ENCODE measurements at regions not wholly inside any gene's neighbourhood (a gene's known extent, or its start where the extent isn't known, plus 50 kb on each side); places are given as distances from the start of the nearest gene placed in this dataset.

- no peak for DNase-seq (ENCODE audit: extremely low spot score)
- ChIA-PET POLR2A (no interaction called here), CTCF (no interaction called here)
- no peak for TF ChIP-seq CTCF (IDR thresholded peaks at IDR 0.05; ENCODE audit: control extremely low read depth, extremely low read depth, low read depth, missing control alignments)
These were observed 1904.9 kb downstream of the TP53TG3F start for GRCh38 chr16:35364263-35364662.

- no peak for DNase-seq (ENCODE audit: extremely low spot score)
- CTCF ChIA-PET = no interaction called here
- POLR2A ChIA-PET = no interaction called here
- TF ChIP-seq CTCF (IDR thresholded peaks at IDR 0.05; ENCODE audit: control extremely low read depth, extremely low read depth, low read depth, missing control alignments) = no peak
These were observed 1906.3 kb downstream of the TP53TG3F start for GRCh38 chr16:35365675-35366074.

GRCh38 chr16:35370617-35371016, 1911.2 kb downstream of the TP53TG3F start:
- DNase-seq (ENCODE audit: extremely low spot score) = no peak
- ChIA-PET CTCF (no interaction called here), POLR2A (no interaction called here)
- TF ChIP-seq CTCF (IDR thresholded peaks at IDR 0.05; ENCODE audit: control extremely low read depth, extremely low read depth, low read depth, missing control alignments) = no peak

GRCh38 chr16:35377142-35377541, 1917.7 kb downstream of the TP53TG3F start:
- CTCF ChIA-PET = no interaction called here
- TF ChIP-seq CTCF (IDR thresholded peaks at IDR 0.05; ENCODE audit: control extremely low read depth, extremely low read depth, low read depth, missing control alignments) = no peak
- DNase-seq (ENCODE audit: extremely low spot score) = no peak
- POLR2A ChIA-PET = no interaction called here

GRCh38 chr16:35386619-35387018, 1927.2 kb downstream of the TP53TG3F start:
- no peak for TF ChIP-seq CTCF (IDR thresholded peaks at IDR 0.05; ENCODE audit: control extremely low read depth, extremely low read depth, low read depth, missing control alignments)
- CTCF ChIA-PET = no interaction called here
- no peak for DNase-seq (ENCODE audit: extremely low spot score)
- POLR2A ChIA-PET = no interaction called here

GRCh38 chr16:35391328-35391727, 1931.9 kb downstream of the TP53TG3F start:
- CTCF ChIA-PET = interaction anchor here (1.3 kb wide), 1 partner anchor 13 kb away, joined by 3 read pairs; no protein-coding TSS in a partner anchor

More at GRCh38 chr16:35391328-35391727, 1931.9 kb downstream of the TP53TG3F start:
- POLR2A ChIA-PET = no interaction called here
- peak; percentile 46 for TF ChIP-seq CTCF (IDR thresholded peaks at IDR 0.05; ENCODE audit: control extremely low read depth, extremely low read depth, low read depth, missing control alignments)
- no peak for DNase-seq (ENCODE audit: extremely low spot score)
